NCI-H2081 treated with DMSO at 0.1 percent for 48 hours (cell line): ENCODE measurements at regions not wholly inside any gene's neighbourhood (a gene's known extent, or its start where the extent isn't known, plus 50 kb on each side); places are given as distances from the start of the nearest gene placed in this dataset.

ENCODE experiments used
- DNase-seq: peaks from one replicate; lab custom pipeline; 2025; lab: John Stamatoyannopoulos, UW

GRCh38 chr2:29974086-29974485 is 52.7 kb upstream of the ALK start:
- DNase-seq: no peak

GRCh38 chr2:29977284-29977683 is 55.9 kb upstream of the ALK start:
- no peak for DNase-seq

- no peak for DNase-seq
These were observed 60.0 kb upstream of the ALK start for GRCh38 chr2:29981402-29981801.

GRCh38 chr2:29983308-29983707 is 61.9 kb upstream of the ALK start:
- DNase-seq: no peak

GRCh38 chr2:29987146-29987545 is 65.8 kb upstream of the ALK start:
- DNase-seq: no peak

- DNase-seq: no peak
These were observed 68.7 kb upstream of the ALK start for GRCh38 chr2:29990129-29990528.

- DNase-seq: no peak
These were observed 69.7 kb upstream of the ALK start for GRCh38 chr2:29991086-29991485.

GRCh38 chr2:29995241-29995640 is 73.9 kb upstream of the ALK start:
- DNase-seq: no peak

GRCh38 chr2:30003128-30003527 is 81.7 kb upstream of the ALK start:
- no peak for DNase-seq

GRCh38 chr2:30022444-30023071 is 101.2 kb upstream of the ALK start:
- no peak for DNase-seq

- no peak for DNase-seq
These were observed 102.9 kb upstream of the ALK start for GRCh38 chr2:30024281-30024680.

- DNase-seq: no peak
These were observed 105.0 kb upstream of the ALK start for GRCh38 chr2:30026091-30027055.

- DNase-seq: no peak
These were observed 108.4 kb upstream of the ALK start for GRCh38 chr2:30029804-30030203.

- DNase-seq: no peak
These were observed 109.0 kb upstream of the ALK start for GRCh38 chr2:30030361-30030760.

- DNase-seq: no peak
These were observed 109.8 kb upstream of the ALK start for GRCh38 chr2:30031184-30031583.

- DNase-seq: no peak
These were observed 112.6 kb upstream of the YPEL5 start for GRCh38 chr2:30034052-30034775.

- DNase-seq: no peak
These were observed 109.8 kb upstream of the YPEL5 start for GRCh38 chr2:30037016-30037415.

GRCh38 chr2:30038419-30038818 is 108.4 kb upstream of the YPEL5 start:
- DNase-seq: no peak

- DNase-seq: no peak
These were observed 107.7 kb upstream of the YPEL5 start for GRCh38 chr2:30039101-30039500.

- DNase-seq: no peak
These were observed 106.7 kb upstream of the YPEL5 start for GRCh38 chr2:30040147-30040546.

GRCh38 chr2:30041884-30042283 is 104.9 kb upstream of the YPEL5 start:
- no peak for DNase-seq

- DNase-seq: no peak
These were observed 100.4 kb upstream of the YPEL5 start for GRCh38 chr2:30046396-30046795.

- DNase-seq: no peak
These were observed 99.8 kb upstream of the YPEL5 start for GRCh38 chr2:30046979-30047378.
